ENCODE measurements at regions not wholly inside any gene's neighbourhood (a gene's known extent, or its start where the extent isn't known, plus 50 kb on each side); places are given as distances from the start of the nearest gene placed in this dataset.

DNA sequence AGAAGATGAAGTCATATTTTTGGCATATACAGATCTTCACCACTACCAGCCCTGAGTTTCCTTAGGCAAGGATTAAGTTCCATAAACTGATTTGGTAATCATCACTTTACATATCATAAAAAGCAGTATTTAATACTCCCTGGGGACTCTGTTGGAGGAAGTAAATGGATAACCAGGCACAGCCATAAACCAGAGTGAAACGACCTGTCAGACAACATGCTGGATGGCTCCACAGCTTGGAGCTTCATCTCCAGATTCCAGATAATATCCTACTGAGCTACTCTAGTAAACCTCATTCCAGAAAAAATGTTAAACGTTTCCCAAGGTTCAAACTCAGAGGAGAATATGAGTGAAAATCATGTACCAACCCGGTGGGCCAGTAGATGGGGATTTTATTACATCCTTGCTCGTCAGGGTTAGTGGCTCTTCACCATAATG lies 109.2 kb downstream of the BASP1 start:
- H3K4me3 Mint-ChIP-seq (ENCODE audit: unreplicated experiment) = no peak overlapping the region
- H3K36me3 Mint-ChIP-seq (ENCODE audit: unreplicated experiment) = no peaks in the 10 kb centered on the region
- peaks cover 7% of the 10 kb centered on the region for H3K4me1 Mint-ChIP-seq (ENCODE audit: unreplicated experiment)
- no peaks in the 10 kb centered on the region for H3K27me3 Mint-ChIP-seq (ENCODE audit: unreplicated experiment)
- H3K9me3 Mint-ChIP-seq (ENCODE audit: unreplicated experiment) = no peaks in the 10 kb centered on the region
- no peak for DNase-seq (ENCODE audit: extremely low spot score, unreplicated experiment)
- H3K27ac Mint-ChIP-seq (ENCODE audit: unreplicated experiment) = no peak overlapping the region
- TF ChIP-seq, protein P1, sequence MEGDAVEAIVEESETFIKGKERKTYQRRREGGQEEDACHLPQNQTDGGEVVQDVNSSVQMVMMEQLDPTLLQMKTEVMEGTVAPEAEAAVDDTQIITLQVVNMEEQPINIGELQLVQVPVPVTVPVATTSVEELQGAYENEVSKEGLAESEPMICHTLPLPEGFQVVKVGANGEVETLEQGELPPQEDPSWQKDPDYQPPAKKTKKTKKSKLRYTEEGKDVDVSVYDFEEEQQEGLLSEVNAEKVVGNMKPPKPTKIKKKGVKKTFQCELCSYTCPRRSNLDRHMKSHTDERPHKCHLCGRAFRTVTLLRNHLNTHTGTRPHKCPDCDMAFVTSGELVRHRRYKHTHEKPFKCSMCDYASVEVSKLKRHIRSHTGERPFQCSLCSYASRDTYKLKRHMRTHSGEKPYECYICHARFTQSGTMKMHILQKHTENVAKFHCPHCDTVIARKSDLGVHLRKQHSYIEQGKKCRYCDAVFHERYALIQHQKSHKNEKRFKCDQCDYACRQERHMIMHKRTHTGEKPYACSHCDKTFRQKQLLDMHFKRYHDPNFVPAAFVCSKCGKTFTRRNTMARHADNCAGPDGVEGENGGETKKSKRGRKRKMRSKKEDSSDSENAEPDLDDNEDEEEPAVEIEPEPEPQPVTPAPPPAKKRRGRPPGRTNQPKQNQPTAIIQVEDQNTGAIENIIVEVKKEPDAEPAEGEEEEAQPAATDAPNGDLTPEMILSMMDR (IDR thresholded peaks at IDR 0.05) = no peak

DNA sequence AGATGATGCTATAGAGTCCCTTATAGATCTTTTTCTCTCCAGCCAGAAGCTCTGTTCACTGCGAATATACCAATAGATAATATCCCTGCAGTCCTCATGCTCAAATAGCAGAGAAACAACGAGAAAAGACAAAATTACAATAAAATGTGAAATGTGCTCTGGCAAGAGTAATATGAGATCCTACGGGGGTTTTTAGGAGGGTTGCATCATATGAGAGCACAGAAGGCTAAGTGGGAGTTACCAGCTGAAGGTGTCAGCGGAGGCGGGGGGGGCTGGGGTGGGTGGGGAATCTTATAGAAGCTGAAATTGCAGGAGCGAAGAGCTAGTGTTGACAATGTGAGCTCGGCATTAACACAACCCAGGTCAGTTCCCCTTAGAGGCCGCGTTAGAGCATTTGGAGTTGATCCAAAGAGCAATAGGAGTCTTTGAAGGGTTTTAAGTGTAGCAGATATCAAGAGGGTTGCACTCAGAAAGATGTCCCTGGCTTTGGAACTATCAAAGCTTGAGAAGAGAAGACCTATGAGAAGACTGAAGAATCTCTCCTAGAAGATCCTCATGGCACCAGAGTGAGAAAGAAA lies 109.7 kb downstream of the BASP1 start:
- H3K4me3 Mint-ChIP-seq (ENCODE audit: unreplicated experiment) = no peak overlapping the region
- DNase-seq (ENCODE audit: extremely low spot score, unreplicated experiment) = no peak
- H3K4me1 Mint-ChIP-seq (ENCODE audit: unreplicated experiment) = peaks cover 10% of the 10 kb centered on the region
- no peaks in the 10 kb centered on the region for H3K9me3 Mint-ChIP-seq (ENCODE audit: unreplicated experiment)
- no peak overlapping the region for H3K27ac Mint-ChIP-seq (ENCODE audit: unreplicated experiment)
- no peaks in the 10 kb centered on the region for H3K36me3 Mint-ChIP-seq (ENCODE audit: unreplicated experiment)
- TF ChIP-seq, protein P1 (IDR thresholded peaks at IDR 0.05) = no peak
- H3K27me3 Mint-ChIP-seq (ENCODE audit: unreplicated experiment) = no peaks in the 10 kb centered on the region

DNA sequence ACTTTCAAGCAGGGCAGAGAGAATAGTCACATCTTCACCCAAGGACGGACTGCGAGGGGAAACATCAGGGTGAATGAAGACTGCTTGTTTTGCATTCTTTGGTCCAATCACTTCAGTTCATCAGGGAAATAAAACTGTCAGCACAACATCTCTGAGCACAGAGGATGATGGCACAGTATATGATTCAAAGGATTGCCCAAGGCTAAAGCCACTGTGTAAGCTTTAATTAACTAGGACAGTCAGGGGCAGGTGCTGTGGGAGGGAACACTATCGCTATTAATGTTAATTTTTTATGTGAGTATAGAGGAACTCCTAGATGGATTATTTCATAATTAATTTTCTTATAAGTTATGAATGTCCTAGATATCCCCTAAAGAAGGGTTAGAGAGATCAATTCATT lies 112.1 kb downstream of the BASP1 start:
- Mint-ChIP-seq H3K4me1 (ENCODE audit: unreplicated experiment) (peaks cover 19% of the 10 kb centered on the region), H3K4me3 (ENCODE audit: unreplicated experiment) (no peak overlapping the region), H3K36me3 (ENCODE audit: unreplicated experiment) (no peaks in the 10 kb centered on the region)

DNA sequence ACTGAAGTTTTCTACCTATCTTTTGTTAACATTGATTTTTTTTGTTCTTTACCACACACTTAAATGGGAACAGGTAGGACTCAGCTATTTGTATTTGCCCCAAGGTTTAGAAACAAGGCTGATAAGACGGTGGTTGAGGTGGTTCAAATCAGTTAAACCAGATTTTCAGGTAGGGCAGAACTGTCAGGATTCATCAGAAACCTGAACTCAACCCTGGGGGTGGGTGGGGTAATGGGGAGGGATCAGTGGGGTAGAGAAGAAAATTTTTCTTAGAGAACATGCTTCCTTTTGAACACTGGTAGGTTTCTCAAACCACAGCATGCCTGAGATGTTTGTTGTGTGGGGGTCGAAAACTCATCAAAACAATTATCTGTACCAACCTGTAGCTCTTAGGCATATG lies 113.0 kb downstream of the BASP1 start:
- Mint-ChIP-seq H3K4me3 (ENCODE audit: unreplicated experiment) (no peak overlapping the region), H3K36me3 (ENCODE audit: unreplicated experiment) (no peaks in the 10 kb centered on the region), H3K27ac (ENCODE audit: unreplicated experiment) (no peak overlapping the region), H3K27me3 (ENCODE audit: unreplicated experiment) (no peaks in the 10 kb centered on the region), H3K9me3 (ENCODE audit: unreplicated experiment) (peaks cover 4% of the 10 kb centered on the region), H3K4me1 (ENCODE audit: unreplicated experiment) (peaks cover 19% of the 10 kb centered on the region)
- TF ChIP-seq, protein P1 (IDR thresholded peaks at IDR 0.05) = no peak
- no peak for DNase-seq (ENCODE audit: extremely low spot score, unreplicated experiment)

More for the DNA sequence above, 112.1 kb downstream of the BASP1 start:
- Mint-ChIP-seq H3K27me3 (ENCODE audit: unreplicated experiment) (no peaks in the 10 kb centered on the region), H3K9me3 (ENCODE audit: unreplicated experiment) (peaks cover 4% of the 10 kb centered on the region), H3K27ac (ENCODE audit: unreplicated experiment) (no peak overlapping the region)
- TF ChIP-seq, protein P1 (IDR thresholded peaks at IDR 0.05) = no peak
- no peak for DNase-seq (ENCODE audit: extremely low spot score, unreplicated experiment)

DNA sequence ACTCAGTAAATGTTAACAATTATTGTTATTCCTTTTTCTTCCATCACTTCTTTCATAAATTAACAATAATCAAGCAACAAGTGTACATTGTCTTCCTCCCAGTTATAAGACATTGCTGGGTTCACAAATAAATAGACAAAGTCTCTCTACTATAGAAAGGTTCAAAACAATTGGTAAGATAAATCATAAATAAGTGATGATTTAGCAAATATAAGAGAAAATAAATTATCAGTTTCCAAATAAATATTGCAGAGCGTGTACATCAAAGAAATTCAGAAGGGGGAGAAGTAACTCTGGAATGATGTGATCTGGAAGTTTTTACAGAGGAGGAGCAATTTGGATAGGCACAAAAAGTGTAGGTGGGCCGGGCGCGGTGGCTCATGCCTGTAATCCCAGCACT lies 114.2 kb downstream of the BASP1 start:
- Mint-ChIP-seq H3K9me3 (ENCODE audit: unreplicated experiment) (peaks cover 7% of the 10 kb centered on the region), H3K4me1 (ENCODE audit: unreplicated experiment) (peaks cover 15% of the 10 kb centered on the region), H3K4me3 (ENCODE audit: unreplicated experiment) (no peak overlapping the region), H3K36me3 (ENCODE audit: unreplicated experiment) (no peaks in the 10 kb centered on the region), H3K27me3 (ENCODE audit: unreplicated experiment) (no peaks in the 10 kb centered on the region), H3K27ac (ENCODE audit: unreplicated experiment) (no peak overlapping the region)
- TF ChIP-seq, protein P1 (IDR thresholded peaks at IDR 0.05) = no peak
- DNase-seq (ENCODE audit: extremely low spot score, unreplicated experiment) = no peak
